ENCODE measurements at regions not wholly inside any gene's neighbourhood (a gene's known extent, or its start where the extent isn't known, plus 50 kb on each side); places are given as distances from the start of the nearest gene placed in this dataset.

- TF ChIP-seq, protein P1, sequence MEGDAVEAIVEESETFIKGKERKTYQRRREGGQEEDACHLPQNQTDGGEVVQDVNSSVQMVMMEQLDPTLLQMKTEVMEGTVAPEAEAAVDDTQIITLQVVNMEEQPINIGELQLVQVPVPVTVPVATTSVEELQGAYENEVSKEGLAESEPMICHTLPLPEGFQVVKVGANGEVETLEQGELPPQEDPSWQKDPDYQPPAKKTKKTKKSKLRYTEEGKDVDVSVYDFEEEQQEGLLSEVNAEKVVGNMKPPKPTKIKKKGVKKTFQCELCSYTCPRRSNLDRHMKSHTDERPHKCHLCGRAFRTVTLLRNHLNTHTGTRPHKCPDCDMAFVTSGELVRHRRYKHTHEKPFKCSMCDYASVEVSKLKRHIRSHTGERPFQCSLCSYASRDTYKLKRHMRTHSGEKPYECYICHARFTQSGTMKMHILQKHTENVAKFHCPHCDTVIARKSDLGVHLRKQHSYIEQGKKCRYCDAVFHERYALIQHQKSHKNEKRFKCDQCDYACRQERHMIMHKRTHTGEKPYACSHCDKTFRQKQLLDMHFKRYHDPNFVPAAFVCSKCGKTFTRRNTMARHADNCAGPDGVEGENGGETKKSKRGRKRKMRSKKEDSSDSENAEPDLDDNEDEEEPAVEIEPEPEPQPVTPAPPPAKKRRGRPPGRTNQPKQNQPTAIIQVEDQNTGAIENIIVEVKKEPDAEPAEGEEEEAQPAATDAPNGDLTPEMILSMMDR (IDR thresholded peaks at IDR 0.05): no peak
- TF ChIP-seq ZFX (IDR thresholded peaks at IDR 0.05; ENCODE audit: borderline replicate concordance): no peak
These were observed 116.6 kb upstream of the WDR11 start for GRCh38 chr10:120734483-120735078.
